ENCODE measurements at regions not wholly inside any gene's neighbourhood (a gene's known extent, or its start where the extent isn't known, plus 50 kb on each side); places are given as distances from the start of the nearest gene placed in this dataset.

DNA sequence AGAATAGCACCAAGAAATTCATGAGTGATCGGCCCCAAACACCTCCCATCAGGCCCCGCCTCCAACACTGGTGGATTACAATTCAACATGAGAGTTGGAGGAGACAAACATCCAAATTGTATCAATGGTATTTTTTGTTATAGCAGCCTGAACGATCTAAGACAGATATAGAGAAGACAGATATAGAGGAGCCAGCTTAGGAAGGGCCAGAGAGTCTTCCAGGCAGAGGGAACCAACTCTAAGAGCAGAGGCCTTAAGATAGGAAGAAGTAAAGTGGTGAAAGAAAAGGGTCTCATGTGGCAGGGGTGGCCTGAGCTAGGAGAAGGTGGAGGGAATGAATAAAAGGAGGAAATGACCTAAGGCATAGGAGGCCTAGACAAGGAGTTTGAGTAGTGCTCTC lies 158.8 kb upstream of the TBL1XR1 start:
- no peaks in the 10 kb centered on the region for H3K36me3 ChIP-seq (ENCODE audit: control insufficient read depth, insufficient read depth, low read length)
- H3K27me3 ChIP-seq (ENCODE audit: control insufficient read depth, insufficient read depth, low read length): no peaks in the 10 kb centered on the region
- TF ChIP-seq, protein P1, sequence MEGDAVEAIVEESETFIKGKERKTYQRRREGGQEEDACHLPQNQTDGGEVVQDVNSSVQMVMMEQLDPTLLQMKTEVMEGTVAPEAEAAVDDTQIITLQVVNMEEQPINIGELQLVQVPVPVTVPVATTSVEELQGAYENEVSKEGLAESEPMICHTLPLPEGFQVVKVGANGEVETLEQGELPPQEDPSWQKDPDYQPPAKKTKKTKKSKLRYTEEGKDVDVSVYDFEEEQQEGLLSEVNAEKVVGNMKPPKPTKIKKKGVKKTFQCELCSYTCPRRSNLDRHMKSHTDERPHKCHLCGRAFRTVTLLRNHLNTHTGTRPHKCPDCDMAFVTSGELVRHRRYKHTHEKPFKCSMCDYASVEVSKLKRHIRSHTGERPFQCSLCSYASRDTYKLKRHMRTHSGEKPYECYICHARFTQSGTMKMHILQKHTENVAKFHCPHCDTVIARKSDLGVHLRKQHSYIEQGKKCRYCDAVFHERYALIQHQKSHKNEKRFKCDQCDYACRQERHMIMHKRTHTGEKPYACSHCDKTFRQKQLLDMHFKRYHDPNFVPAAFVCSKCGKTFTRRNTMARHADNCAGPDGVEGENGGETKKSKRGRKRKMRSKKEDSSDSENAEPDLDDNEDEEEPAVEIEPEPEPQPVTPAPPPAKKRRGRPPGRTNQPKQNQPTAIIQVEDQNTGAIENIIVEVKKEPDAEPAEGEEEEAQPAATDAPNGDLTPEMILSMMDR (IDR thresholded peaks at IDR 0.05): no peak
- no peak overlapping the region for H3K9ac ChIP-seq
- H2AFZ ChIP-seq: no peak overlapping the region
- no peak overlapping the region for H3K27ac ChIP-seq
- H3K79me2 ChIP-seq: no peaks in the 10 kb centered on the region
- peaks cover 32% of the 10 kb centered on the region for H3K4me1 ChIP-seq
- no peak overlapping the region for H3K4me2 ChIP-seq (ENCODE audit: low read length)
- no peaks in the 10 kb centered on the region for H3K9me3 ChIP-seq (ENCODE audit: control insufficient read depth, low read length)
- H3K4me3 ChIP-seq (ENCODE audit: low read depth, low read length): no peak overlapping the region

DNA sequence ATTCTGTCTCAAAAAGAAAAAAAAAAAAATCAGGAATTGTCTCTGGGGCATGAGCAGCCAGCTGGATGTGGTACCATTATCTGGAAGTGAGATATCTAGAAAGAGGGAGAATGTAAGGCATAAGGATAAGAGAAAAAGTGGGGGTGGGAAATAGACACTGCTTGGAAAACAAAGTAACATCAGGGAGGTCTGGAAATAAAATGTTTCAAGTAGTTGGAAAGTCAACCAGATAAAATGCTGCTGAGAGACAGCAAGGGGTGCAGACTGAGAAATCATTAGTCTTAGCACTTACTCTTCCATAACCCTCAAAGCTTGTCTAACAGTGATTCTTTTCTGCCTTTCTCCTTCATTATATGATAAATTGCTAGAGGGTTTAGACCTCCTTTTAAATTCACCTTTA lies 159.7 kb upstream of the TBL1XR1 start:
- H3K27ac ChIP-seq: peak overlapping the region; percentile 93

DNA sequence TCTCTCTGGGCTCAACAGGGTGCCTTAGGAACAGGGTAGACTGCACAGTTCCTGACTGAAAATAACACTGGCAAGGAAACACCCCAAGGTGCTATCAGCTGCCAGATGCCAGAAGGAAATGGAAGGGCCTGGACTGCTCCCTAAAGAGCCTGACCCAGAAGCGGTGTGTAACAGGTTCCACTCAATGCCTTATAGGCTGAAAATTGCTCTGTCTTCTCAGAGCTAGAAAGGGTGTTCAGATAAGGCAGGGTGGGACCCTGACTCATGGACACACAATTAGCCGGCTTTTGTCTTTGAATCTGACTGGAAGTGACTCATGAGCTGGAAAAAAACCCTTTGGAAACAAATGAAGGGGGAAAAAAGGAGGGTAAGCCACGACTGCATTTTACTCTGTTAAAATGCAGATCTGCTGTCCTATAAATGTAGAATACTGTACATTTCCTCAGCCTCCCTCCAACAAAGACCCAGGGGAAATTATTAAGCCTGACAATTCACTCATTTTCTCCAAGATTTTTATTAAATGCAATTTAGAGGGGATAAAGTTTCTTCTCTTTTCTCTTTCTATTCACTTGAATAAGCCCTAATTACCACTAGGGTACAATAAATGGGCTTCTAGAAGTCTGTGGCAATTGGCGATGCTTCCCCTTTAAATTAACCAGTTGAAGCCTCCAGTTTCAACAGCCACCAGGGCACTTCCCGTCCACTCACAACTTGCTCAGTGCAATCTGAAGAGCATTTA lies 160.2 kb upstream of the TBL1XR1 start:
- Histone ChIP-seq H2AFZ (peak overlapping the region; percentile 56), H3K9ac (no peak overlapping the region), H3K9me3 (ENCODE audit: control insufficient read depth, low read length) (no peaks in the 10 kb centered on the region), H3K4me3 (ENCODE audit: low read depth, low read length) (peak overlapping the region; percentile 24), H3K4me2 (ENCODE audit: low read length) (peak overlapping the region; percentile 52), H3K79me2 (no peaks in the 10 kb centered on the region), H3K27ac (peak overlapping the region; percentile 93), H3K36me3 (ENCODE audit: control insufficient read depth, insufficient read depth, low read length) (no peaks in the 10 kb centered on the region), H3K4me1 (peaks cover 35% of the 10 kb centered on the region), H3K27me3 (ENCODE audit: control insufficient read depth, insufficient read depth, low read length) (no peaks in the 10 kb centered on the region)
- TF ChIP-seq, protein P1 (IDR thresholded peaks at IDR 0.05): no peak

More for the DNA sequence above, 159.7 kb upstream of the TBL1XR1 start:
- Histone ChIP-seq H3K4me3 (ENCODE audit: low read depth, low read length) (no peak overlapping the region), H2AFZ (peak overlapping the region; percentile 8), H3K9ac (no peak overlapping the region), H3K27me3 (ENCODE audit: control insufficient read depth, insufficient read depth, low read length) (no peaks in the 10 kb centered on the region), H3K4me2 (ENCODE audit: low read length) (no peak overlapping the region), H3K9me3 (ENCODE audit: control insufficient read depth, low read length) (no peaks in the 10 kb centered on the region), H3K79me2 (no peaks in the 10 kb centered on the region), H3K4me1 (peaks cover 35% of the 10 kb centered on the region), H3K36me3 (ENCODE audit: control insufficient read depth, insufficient read depth, low read length) (no peaks in the 10 kb centered on the region)
- TF ChIP-seq, protein P1 (IDR thresholded peaks at IDR 0.05): no peak

DNA sequence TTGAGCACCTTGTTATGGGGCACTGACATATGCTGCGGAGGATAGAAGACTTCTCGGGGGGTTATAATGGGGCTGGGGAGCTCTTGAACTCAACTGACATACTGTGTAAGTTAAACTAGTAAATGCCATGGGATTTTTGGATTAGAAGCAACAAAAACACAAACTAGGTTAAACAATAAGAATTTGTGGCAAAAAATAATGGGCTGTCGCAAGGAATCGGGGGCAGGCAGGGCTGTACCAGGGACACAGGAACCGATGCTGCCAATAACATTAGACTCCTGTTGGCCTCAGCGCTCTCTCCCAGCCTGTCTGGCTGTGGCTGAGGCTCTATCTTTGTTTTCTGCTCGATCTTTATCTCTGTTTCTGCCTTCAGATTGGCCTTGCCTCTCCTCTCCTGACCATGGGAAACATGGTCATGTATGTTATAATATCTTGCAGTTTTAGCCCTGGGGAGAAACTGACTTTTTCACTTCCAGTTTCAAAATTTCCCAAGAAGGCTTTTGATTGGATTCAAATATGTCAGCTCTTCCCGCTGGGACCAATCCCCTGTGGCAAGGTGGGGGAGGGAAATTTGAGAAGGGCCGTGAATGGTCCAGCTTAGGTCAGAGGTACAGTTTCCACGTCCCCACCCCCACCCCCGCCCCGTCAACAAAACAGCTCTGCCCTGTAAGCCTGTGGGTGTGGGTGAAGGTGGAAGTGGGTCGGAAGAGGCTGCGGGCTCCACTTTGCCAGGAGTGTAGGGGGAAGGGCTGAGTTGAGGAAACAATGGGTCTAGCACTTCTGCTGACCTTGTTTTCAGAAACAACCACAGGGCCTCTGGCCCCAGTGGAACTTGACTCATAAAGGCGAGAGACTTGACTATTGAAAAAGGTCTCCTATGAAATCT lies 161.1 kb upstream of the TBL1XR1 start:
- peak overlapping the region; percentile 56 for H2AFZ ChIP-seq
- peaks cover 35% of the 10 kb centered on the region for H3K4me1 ChIP-seq
- TF ChIP-seq, protein P1 (IDR thresholded peaks at IDR 0.05): no peak
- H3K27ac ChIP-seq: peak overlapping the region; percentile 93
- no peaks in the 10 kb centered on the region for H3K79me2 ChIP-seq
- peak overlapping the region; percentile 24 for H3K4me3 ChIP-seq (ENCODE audit: low read depth, low read length)
- no peaks in the 10 kb centered on the region for H3K36me3 ChIP-seq (ENCODE audit: control insufficient read depth, insufficient read depth, low read length)
- H3K4me2 ChIP-seq (ENCODE audit: low read length): peak overlapping the region; percentile 52
- no peaks in the 10 kb centered on the region for H3K9me3 ChIP-seq (ENCODE audit: control insufficient read depth, low read length)
- no peaks in the 10 kb centered on the region for H3K27me3 ChIP-seq (ENCODE audit: control insufficient read depth, insufficient read depth, low read length)
- H3K9ac ChIP-seq: no peak overlapping the region
